ENCODE measurements at regions not wholly inside any gene's neighbourhood (a gene's known extent, or its start where the extent isn't known, plus 50 kb on each side); places are given as distances from the start of the nearest gene placed in this dataset.

DNA sequence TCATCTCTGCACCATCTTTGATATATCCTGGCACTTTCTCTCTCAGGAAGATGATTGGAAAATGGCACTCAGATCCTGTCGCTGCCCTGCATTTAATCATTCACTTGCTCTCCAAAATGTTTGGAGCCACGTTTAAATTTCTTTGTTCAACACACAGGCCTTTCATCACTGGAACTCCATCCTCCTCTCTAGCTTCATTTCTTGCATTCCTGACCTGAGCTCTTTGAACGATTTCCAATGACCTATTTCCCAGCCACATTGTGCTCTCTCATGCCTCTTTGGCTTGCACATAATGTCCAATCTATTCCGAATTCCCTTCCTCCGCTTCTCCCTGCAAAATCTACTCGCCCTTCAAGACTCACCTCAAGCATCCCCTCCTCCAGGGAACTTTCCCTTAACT lies 287.4 kb upstream of the NBEA start:
- FAIRE-seq = no peak

GRCh38 chr13:34655554-34655953 lies 286.5 kb upstream of the NBEA start:
- no peak for FAIRE-seq

GRCh38 chr13:34657716-34658115 lies 284.4 kb upstream of the NBEA start:
- FAIRE-seq = no peak

DNA sequence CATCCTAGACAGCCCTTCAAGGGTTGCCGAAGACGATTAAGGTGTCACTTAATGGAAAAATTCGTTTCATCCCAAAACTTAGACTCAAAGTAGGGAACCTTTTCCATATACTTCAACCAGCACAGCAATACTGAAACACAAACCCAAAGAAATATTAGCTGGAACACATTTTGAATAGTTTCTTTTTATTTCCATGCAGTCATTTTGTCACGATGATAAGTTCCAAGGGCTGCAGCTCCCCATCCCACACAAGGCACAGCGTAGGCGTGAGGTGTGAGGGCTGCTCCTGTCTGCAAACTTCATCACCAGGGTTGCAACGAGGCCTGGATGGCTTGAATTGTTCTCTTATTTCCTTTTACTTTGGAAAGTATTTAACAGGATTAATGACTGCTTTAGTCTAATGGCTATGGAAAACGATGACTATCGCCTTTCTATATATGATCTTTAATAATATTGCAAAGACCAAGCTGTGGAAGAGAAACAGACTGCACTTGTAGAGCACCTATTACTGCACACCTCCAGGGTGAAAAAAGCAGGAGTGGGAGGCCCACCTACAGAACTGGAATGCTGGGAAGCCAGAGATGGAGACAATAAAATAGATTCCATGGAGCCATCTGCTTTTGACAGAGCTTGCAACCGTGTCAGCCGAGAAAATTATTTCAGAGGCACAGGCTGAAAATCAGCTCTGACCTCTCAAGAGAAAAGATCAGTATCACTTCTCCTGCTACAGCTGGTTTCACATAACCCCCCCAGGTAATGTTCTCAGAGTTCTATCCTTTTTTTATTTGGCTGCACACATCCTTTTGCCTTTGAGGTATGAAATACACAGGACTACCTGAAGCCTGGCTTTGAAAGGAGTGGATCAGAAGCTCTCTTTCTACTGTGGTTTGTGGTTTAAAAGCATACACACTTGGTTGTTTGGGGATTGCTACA lies 274.5 kb upstream of the NBEA start:
- FAIRE-seq = no peak

GRCh38 chr13:34671137-34671536 lies 270.9 kb upstream of the NBEA start:
- FAIRE-seq = no peak

DNA sequence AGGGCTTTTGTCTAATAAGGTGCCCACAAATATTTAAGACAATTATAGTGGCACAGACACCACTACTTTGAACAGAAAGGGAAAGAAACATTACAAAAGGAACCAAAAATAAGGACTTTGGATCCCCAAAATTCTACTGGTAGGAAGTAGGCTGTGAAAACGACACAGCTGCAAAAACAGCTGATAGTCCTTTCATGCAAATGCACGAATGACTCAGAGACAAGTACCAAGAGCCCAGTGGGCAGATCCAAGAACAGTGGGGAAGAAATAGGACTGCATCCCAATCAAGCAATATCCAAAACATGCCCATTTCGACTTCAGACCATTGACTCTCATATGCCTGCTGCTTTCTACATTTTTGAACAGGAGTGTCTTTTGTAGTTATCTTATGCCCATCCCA lies 269.4 kb upstream of the NBEA start:
- FAIRE-seq = no peak

- no peak for FAIRE-seq
These were observed 266.4 kb upstream of the NBEA start for GRCh38 chr13:34675626-34676025.

DNA sequence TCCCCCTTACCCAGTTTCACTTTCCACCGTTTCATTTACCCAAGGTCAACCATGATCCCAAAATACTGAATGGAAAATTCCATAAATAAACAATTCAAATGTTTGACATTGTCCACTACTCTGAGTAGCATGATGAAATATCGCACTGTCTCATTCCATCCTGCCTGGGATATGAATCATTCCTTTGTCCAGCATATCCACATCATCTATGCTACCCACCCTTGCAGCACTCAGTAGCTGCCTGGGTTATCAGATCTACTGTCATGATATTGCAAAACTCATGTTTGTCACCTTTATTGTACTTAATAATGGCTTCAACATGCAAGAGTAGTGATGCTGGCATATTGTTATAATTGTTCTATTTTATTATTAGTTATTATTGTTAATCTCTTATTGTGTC lies 263.9 kb upstream of the NBEA start:
- FAIRE-seq = no peak

GRCh38 chr13:34681405-34681955 lies 260.6 kb upstream of the NBEA start:
- FAIRE-seq = no peak

DNA sequence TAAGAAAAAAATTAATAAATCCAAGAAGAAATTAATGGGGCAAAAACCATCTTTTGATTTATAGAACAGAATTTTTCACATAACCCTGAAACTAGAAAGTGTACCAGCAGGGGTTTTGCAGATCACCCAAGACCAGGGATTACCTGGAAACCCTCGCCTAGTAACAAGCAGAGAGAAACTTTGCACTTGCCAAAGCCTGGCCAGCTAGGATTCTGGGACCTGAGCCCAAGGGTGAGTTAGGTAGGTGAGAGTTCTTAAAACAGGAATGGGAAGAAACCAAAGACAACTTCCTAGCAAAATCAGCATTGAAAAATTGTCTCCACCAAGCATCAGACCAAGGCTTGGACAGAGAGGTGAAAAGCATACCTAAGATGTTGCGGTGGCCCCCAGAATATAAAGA lies 247.0 kb upstream of the NBEA start:
- no peak for FAIRE-seq

DNA sequence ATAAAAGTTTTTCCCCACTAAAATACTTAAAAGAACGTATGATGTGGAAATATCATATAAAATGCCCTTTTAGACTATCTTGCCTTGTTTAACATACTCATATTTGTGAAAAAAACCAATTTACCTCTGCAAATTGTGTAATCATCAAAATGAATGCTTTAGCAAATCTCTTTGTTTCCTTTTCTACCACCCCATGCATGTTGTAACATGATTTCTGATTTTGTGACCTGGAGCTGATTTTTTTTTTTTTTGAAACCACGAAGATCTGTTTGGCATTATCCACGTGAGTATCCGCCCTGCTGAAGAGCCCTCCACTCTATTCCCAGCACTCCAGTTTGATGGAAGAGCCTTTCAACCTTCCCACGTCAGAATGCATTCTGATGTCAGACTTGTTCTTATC lies 245.8 kb upstream of the NBEA start:
- FAIRE-seq = no peak

DNA sequence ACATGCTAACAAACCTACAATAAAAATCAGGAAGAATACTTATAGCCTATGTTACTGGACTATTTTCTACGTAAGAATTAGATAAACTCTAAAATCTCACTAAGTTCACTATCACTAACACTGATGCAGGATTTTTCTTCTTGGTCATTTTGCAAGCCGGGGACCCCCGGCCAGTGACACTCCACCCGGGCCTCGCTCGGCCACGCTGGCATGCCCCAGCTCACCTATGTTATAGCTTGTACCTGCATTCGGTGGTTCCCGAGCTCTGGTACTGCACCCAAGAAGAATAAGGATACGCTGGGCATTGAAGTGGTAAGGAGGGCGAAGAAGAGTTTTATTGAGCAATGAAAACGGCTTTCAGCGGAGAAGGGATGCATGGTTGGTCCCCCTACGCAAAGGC lies 245.3 kb upstream of the NBEA start:
- FAIRE-seq = no peak

- no peak for FAIRE-seq
These were observed 243.1 kb upstream of the NBEA start for GRCh38 chr13:34698945-34699344.

- no peak for FAIRE-seq
These were observed 241.9 kb upstream of the NBEA start for GRCh38 chr13:34700155-34700554.

GRCh38 chr13:34701919-34702318 lies 240.2 kb upstream of the NBEA start:
- FAIRE-seq = no peak

DNA sequence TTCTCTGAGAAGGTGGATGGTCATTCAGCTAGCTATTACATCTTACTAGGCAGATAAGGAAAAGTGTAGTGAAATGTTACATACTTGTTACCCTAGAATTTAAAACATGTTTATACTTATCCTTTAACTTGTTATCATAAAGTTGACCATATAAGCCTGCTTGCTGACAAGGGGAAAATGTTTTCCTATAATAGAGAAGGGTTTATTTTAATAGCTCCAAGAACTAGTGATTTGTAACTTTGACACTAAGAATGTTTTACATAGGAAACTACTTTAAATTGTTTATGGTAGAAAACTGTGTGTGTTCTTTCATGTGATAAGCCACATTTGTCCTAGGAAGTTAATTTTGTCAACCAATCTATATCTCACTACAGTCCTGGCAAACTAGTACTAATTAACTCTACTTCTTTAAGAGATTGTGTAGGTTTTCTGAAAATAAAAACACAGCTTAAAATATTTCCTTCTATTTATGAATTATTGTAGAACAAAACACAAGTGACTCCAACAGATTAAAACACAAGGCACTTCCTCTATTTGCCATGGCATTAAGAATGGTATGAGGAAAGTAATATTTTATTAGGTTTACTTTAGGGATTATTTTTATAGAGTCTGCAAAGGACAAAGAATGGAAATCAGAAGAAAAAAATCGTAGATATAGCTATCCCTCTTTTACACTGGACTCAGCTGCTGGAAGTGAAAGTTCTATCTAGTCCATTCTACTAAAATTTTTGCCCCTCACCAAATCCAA lies 233.3 kb upstream of the NBEA start:
- no peak for FAIRE-seq

DNA sequence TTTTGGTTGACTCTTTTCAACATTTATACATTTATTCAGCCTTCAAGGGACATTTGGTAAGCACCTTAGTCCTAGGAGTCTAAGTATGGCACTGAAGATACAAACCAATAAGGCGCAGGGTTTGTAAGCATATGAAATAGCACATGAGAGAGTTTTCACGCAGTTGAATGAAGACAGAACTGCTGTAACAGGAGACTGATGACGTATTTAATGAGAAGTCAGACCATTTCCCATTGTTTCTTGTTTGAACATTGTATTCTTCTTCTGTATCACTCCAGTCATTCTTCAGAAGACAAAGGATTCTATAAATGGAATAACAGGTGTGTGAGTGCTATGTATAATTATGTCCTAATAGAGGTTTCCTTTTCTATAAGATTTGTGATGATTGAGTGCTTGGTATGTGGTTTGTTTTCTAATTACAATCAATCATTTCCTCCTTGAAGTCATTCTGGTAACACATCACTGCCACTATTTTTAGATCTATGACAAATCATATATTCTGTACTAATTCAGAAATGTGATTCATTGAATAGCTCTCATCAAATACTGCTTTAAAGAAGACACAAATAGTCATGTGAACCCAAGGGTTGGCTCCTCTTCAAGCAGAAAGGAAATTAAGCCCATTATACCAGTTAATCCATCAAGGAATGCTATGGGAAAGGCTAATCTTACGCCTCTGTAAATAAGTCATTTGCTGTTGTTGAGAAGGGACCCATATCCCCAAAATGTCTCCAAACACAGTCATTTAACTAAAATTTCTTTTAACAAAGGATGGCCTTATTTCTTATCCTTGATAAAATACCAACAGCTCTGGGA lies 222.8 kb upstream of the NBEA start:
- no peak for FAIRE-seq

DNA sequence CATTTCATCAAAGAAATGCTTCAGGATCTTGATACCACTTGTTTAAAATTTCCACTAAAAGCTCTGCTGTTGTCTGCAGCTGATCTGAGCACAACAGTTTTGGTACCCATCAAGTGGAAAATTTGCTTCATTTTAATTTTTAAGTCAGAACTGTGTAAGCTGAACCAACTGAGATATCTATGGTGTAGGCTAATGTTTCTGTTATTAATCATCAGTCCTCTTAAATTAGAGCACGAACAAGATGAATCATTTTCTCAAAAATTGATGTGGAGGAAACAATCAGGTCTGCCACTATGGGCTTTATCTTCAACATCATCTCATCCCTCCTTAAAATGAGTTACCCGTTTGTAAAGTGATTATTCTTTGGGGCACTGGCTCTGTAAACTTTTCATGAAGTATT lies 221.5 kb upstream of the NBEA start:
- no peak for FAIRE-seq

- FAIRE-seq = no peak
These were observed 220.2 kb upstream of the NBEA start for GRCh38 chr13:34721631-34722595.

- FAIRE-seq = no peak
These were observed 219.1 kb upstream of the NBEA start for GRCh38 chr13:34722922-34723321.

- no peak for FAIRE-seq
These were observed 211.1 kb upstream of the NBEA start for GRCh38 chr13:34730961-34731360.

GRCh38 chr13:34731486-34731885 lies 210.6 kb upstream of the NBEA start:
- no peak for FAIRE-seq
